ENCODE measurements at regions not wholly inside any gene's neighbourhood (a gene's known extent, or its start where the extent isn't known, plus 50 kb on each side); places are given as distances from the start of the nearest gene placed in this dataset.
"Not testable (repeated sequence)": the region's sequence is repeated elsewhere in the genome, so short reads cannot be mapped to it uniquely, and the experiment has no call there.

- Histone ChIP-seq H3K27ac (no peak overlapping the region), H3K4me3 (no peak overlapping the region)
- no peak for DNase-seq (ENCODE audit: low spot score)
- TF ChIP-seq, protein P1, sequence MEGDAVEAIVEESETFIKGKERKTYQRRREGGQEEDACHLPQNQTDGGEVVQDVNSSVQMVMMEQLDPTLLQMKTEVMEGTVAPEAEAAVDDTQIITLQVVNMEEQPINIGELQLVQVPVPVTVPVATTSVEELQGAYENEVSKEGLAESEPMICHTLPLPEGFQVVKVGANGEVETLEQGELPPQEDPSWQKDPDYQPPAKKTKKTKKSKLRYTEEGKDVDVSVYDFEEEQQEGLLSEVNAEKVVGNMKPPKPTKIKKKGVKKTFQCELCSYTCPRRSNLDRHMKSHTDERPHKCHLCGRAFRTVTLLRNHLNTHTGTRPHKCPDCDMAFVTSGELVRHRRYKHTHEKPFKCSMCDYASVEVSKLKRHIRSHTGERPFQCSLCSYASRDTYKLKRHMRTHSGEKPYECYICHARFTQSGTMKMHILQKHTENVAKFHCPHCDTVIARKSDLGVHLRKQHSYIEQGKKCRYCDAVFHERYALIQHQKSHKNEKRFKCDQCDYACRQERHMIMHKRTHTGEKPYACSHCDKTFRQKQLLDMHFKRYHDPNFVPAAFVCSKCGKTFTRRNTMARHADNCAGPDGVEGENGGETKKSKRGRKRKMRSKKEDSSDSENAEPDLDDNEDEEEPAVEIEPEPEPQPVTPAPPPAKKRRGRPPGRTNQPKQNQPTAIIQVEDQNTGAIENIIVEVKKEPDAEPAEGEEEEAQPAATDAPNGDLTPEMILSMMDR (IDR thresholded peaks at IDR 0.05) = no peak
Observed at GRCh38 chr6:86526238-86526637, 411.1 kb upstream of the HTR1E start.

- DNase-seq (ENCODE audit: low spot score) = no peak
- H3K4me3 ChIP-seq = no peak overlapping the region
- no peak overlapping the region for H3K27ac ChIP-seq
- TF ChIP-seq, protein P1 (IDR thresholded peaks at IDR 0.05) = no peak
Observed at GRCh38 chr6:86516087-86516486, 421.2 kb upstream of the HTR1E start.

DNA sequence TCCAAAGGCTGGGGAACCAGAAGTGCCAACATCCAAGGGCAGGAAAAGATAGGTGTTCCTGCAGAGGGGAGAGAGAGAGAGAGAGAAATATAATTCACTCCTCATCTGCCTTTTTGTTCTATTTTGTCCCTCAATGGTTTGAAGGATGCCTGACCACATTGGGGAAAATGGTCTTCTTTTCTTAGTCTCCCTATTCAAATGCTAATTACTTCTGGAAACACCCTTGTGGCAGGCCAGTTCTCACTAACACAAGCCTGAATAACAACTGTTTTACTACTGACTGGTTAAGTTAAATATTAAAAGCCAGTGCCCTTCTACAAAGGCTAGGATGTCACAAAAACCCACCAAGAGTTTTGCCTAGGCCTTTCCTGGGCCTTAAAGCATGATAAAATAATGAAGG lies 425.4 kb upstream of the HTR1E start:
- DNase-seq (ENCODE audit: low spot score) = no peak
- Histone ChIP-seq H3K4me3 (no peak overlapping the region), H3K27ac (no peak overlapping the region)
- TF ChIP-seq, protein P1 (IDR thresholded peaks at IDR 0.05) = no peak

DNA sequence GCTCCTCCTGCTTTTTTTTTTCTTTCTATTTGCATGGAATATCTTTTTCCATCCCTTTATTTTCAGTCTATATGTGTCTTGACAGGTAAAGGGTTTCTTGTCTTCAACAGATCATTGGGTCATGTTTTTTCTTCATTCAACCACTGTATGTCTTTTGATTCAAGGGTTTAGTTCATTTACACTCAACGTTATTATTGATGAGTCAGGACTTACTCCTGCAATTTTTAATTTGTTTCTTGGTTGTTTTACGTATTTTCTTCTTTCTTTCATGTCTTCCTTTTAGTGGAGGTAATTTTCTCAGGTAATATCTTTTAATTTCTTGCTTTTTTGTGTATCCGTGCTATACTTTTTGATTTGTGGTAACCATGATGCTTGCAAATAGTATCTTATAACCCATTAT lies 429.1 kb upstream of the HTR1E start:
- no peak overlapping the region for H3K4me3 ChIP-seq
- TF ChIP-seq, protein P1 (IDR thresholded peaks at IDR 0.05) = no peak
- H3K27ac ChIP-seq = no peak overlapping the region
- no peak for DNase-seq (ENCODE audit: low spot score)

- Histone ChIP-seq H3K27ac (no peak overlapping the region), H3K4me3 (no peak overlapping the region)
- no peak for DNase-seq (ENCODE audit: low spot score)
- TF ChIP-seq, protein P1 (IDR thresholded peaks at IDR 0.05) = no peak
Observed at GRCh38 chr6:86502497-86502896, 434.8 kb upstream of the HTR1E start.

GRCh38 chr6:86500035-86500434 lies 437.3 kb upstream of the HTR1E start:
- Histone ChIP-seq H3K4me3 (no peak overlapping the region), H3K27ac (no peak overlapping the region)
- no peak for DNase-seq (ENCODE audit: low spot score)
- TF ChIP-seq, protein P1 (IDR thresholded peaks at IDR 0.05) = no peak

- H3K27ac ChIP-seq; DNase-seq (ENCODE audit: low spot score); H3K4me3 ChIP-seq: not testable (repeated sequence)
Observed at GRCh38 chr6:86489042-86489441, 448.3 kb upstream of the HTR1E start.

DNA sequence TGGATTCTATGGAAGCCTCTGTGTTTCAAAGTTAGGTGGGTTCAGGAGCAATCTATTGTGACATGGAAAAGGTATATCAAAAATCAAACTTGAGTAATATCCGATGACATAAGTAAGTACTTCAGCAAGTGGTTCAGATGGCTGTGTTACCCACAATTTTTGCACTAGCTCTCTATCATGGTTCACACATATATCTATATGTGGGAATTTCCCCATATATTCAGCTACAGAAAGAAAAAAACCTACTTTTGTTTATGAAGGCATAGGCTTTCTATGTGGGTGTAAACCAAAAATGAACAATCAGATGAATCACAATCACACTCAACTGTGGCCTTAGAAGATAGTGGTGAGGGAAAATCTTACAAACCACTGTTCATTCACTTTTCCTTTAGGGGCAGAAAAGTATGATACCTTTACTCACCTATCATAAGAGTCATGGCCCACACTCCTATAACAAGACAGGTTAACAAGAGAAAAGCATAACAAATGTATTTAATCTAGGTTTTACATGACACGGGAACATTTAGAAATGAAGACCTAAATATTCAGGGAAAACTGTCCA lies 449.6 kb upstream of the HTR1E start:
- Histone ChIP-seq H3K4me3 (no peak overlapping the region), H3K27ac (no peak overlapping the region)
- TF ChIP-seq, protein P1 (IDR thresholded peaks at IDR 0.05) = no peak
- DNase-seq (ENCODE audit: low spot score) = no peak

DNA sequence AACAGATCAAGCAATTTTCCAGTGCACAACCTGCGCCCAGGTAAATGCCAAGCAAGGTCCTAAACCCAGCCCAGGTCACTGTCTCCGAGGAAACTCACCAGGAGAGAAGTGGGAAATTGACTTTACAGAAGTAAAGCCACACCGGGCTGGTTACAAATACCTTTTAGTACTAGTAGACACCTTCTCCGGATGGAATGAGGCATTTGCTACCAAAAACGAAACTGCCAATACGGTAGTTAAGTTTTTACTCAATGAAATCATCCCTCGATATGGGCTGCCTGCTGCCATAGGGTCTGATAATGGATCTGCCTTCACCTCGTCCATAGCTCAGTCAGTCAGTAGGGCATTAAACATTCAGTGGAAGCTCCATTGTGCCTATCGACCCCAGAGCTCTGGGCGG lies 459.0 kb upstream of the HTR1E start:
- H3K27ac ChIP-seq; DNase-seq (ENCODE audit: low spot score); H3K4me3 ChIP-seq: not testable (repeated sequence)
